Caco-2 (cell line): ENCODE measurements at regions not wholly inside any gene's neighbourhood (a gene's known extent, or its start where the extent isn't known, plus 50 kb on each side); places are given as distances from the start of the nearest gene placed in this dataset.

Source experiments
- BruUV-seq: library from RNA; stranded (reverse); fragments of 400-500 nt; replicated peaks from 2 replicates; lab custom pipeline; 2021; lab: Mats Ljungman, UMichigan
- CTCF ChIA-PET: fragments of 300-600 bp; sonication (Branson Sonifier 250); formaldehyde crosslinking; loops from one replicate; lab custom pipeline; 2022; ENCODE audit warnings: antibody characterized with exemption; lab: Charles Lee
- POLR2A ChIA-PET: fragments of 300-600 bp; sonication (Branson Sonifier 250); formaldehyde crosslinking; loops from one replicate; lab custom pipeline; 2022; ENCODE audit warnings: antibody characterized with exemption; lab: Charles Lee
- DNase-seq, 2 experiments: peaks; one replicate each; pipeline versions ENCODE4 v3.0.0 to v3.0.0-alpha.2; 2020 to 2022
- H3K27me3 ChIP-seq: replicated peaks from 2 replicates; pipeline ENCODE4 v1.6.0; 2011; ENCODE audit warnings: low read length; ENCODE audit not compliant: control insufficient read depth, insufficient read depth
- H3K36me3 ChIP-seq: 2 replicates; pipeline ENCODE4 v1.5.1; 2011; ENCODE audit warnings: low read length; ENCODE audit not compliant: control insufficient read depth, insufficient read depth
- H3K4me1 ChIP-seq: fragments of 250-450 bp; sonication (Bioruptor Pico); 2 replicates; pipeline ENCODE4 v1.5.1; 2020; ENCODE audit warnings: mild to moderate bottlenecking
- H3K4me3 ChIP-seq: 2 replicates; pipeline ENCODE4 v1.5.1; 2011; ENCODE audit warnings: low read depth, mild to moderate bottlenecking, control low read depth, low read length
- H3K9me3 ChIP-seq: fragments of 250-450 bp; sonication (Bioruptor Pico); 2 replicates; pipeline ENCODE4 v1.5.1; 2020; ENCODE audit warnings: mild to moderate bottlenecking, moderate library complexity
- H3K27ac Mint-ChIP-seq: one replicate; pipeline ENCODE4 v1.8.0; 2022; ENCODE audit warnings: mixed read lengths; ENCODE audit not compliant: unreplicated experiment
- H3K27me3 Mint-ChIP-seq: one replicate; pipeline ENCODE4 v1.8.0; 2022; ENCODE audit warnings: mixed read lengths; ENCODE audit not compliant: insufficient read depth, unreplicated experiment
- H3K36me3 Mint-ChIP-seq: one replicate; pipeline ENCODE4 v1.8.0; 2022; ENCODE audit warnings: mild to moderate bottlenecking, mixed read lengths; ENCODE audit not compliant: insufficient read depth, unreplicated experiment
- H3K4me1 Mint-ChIP-seq: one replicate; pipeline ENCODE4 v1.8.0; 2022; ENCODE audit warnings: low read depth, mixed read lengths; ENCODE audit not compliant: unreplicated experiment
- H3K4me3 Mint-ChIP-seq: one replicate; pipeline ENCODE4 v1.8.0; 2022; ENCODE audit warnings: mild to moderate bottlenecking, moderate library complexity, mixed read lengths; ENCODE audit not compliant: unreplicated experiment
- H3K9me3 Mint-ChIP-seq: one replicate; pipeline ENCODE4 v1.8.0; 2022; ENCODE audit warnings: mixed read lengths; ENCODE audit not compliant: unreplicated experiment
- intact Hi-C: fragments of 100-400 bp; cut with micrococcal nuclease; formaldehyde crosslinking; loops from one replicate; pipeline ENCODE4 v1.10.0; 2022; ENCODE audit not compliant: unreplicated experiment
- TF ChIP-seq, protein P1 (sequence below), 2 experiments: fragments of 200-600 bp in 1 of 2; IDR thresholded peaks; 1 replicate in 1 of 2; 2 replicates in 1 of 2; pipeline versions ENCODE4 v1.5.1 to v1.8.0; 2011 to 2022; ENCODE audit warnings: antibody characterized with exemption in 1 of 2, control low read depth in 1 of 2, inconsistent platforms in 1 of 2, low read depth in 1 of 2, low read length in 1 of 2, mild to moderate bottlenecking in 1 of 2, moderate library complexity in 1 of 2; ENCODE audit not compliant: insufficient read depth in 1 of 2, severe bottlenecking in 1 of 2, unreplicated experiment in 1 of 2

GRCh38 chr2:216570357-216570756, 62.9 kb upstream of the IGFBP2 start:
- Histone ChIP-seq H3K36me3 (no peaks in the 10 kb centered on the region), H3K4me1 (no peaks in the 10 kb centered on the region), H3K27me3 (no peaks in the 10 kb centered on the region), H3K4me3 (no peak overlapping the region), H3K9me3 (no peaks in the 10 kb centered on the region)
- no TSS peak for BruUV-seq
- Mint-ChIP-seq H3K4me3 (no peak overlapping the region), H3K27me3 (peaks cover 8% of the 10 kb centered on the region), H3K9me3 (peaks cover 8% of the 10 kb centered on the region), H3K27ac (no peak overlapping the region), H3K4me1 (no peaks in the 10 kb centered on the region), H3K36me3 (no peaks in the 10 kb centered on the region)
- no peak for DNase-seq
- TF ChIP-seq, protein P1, sequence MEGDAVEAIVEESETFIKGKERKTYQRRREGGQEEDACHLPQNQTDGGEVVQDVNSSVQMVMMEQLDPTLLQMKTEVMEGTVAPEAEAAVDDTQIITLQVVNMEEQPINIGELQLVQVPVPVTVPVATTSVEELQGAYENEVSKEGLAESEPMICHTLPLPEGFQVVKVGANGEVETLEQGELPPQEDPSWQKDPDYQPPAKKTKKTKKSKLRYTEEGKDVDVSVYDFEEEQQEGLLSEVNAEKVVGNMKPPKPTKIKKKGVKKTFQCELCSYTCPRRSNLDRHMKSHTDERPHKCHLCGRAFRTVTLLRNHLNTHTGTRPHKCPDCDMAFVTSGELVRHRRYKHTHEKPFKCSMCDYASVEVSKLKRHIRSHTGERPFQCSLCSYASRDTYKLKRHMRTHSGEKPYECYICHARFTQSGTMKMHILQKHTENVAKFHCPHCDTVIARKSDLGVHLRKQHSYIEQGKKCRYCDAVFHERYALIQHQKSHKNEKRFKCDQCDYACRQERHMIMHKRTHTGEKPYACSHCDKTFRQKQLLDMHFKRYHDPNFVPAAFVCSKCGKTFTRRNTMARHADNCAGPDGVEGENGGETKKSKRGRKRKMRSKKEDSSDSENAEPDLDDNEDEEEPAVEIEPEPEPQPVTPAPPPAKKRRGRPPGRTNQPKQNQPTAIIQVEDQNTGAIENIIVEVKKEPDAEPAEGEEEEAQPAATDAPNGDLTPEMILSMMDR (IDR thresholded peaks at IDR 0.05; ENCODE audit: insufficient read depth in 1 of 2, low read depth in 1 of 2, low read length in 1 of 2, severe bottlenecking in 1 of 2, unreplicated experiment in 1 of 2) = no peak
- POLR2A ChIA-PET = no interaction called here
- CTCF ChIA-PET = no interaction called here
- intact Hi-C loops = no loop called here

GRCh38 chr2:216571178-216571908, 61.9 kb upstream of the IGFBP2 start:
- ChIA-PET POLR2A (no interaction called here), CTCF (no interaction called here)
- H3K36me3 Mint-ChIP-seq = no peaks in the 10 kb centered on the region
- Histone ChIP-seq H3K4me1 (no peaks in the 10 kb centered on the region), H3K27me3 (no peaks in the 10 kb centered on the region), H3K36me3 (no peaks in the 10 kb centered on the region), H3K4me3 (no peak overlapping the region), H3K9me3 (no peaks in the 10 kb centered on the region)
- TF ChIP-seq, protein P1 (IDR thresholded peaks at IDR 0.05; ENCODE audit: insufficient read depth in 1 of 2, low read depth in 1 of 2, low read length in 1 of 2, severe bottlenecking in 1 of 2, unreplicated experiment in 1 of 2) = no peak
- H3K27me3 Mint-ChIP-seq = peaks cover 8% of the 10 kb centered on the region
- H3K4me3 Mint-ChIP-seq = no peak overlapping the region
- H3K27ac Mint-ChIP-seq = no peak overlapping the region
- intact Hi-C loops = no loop called here
- no peaks in the 10 kb centered on the region for H3K4me1 Mint-ChIP-seq
- no peak for DNase-seq
- peaks cover 8% of the 10 kb centered on the region for H3K9me3 Mint-ChIP-seq
- BruUV-seq = no TSS peak

GRCh38 chr2:216571909-216572513, 61.2 kb upstream of the IGFBP2 start:
- Histone ChIP-seq H3K9me3 (no peaks in the 10 kb centered on the region), H3K4me3 (no peak overlapping the region), H3K27me3 (no peaks in the 10 kb centered on the region), H3K4me1 (no peaks in the 10 kb centered on the region), H3K36me3 (no peaks in the 10 kb centered on the region)
- TF ChIP-seq, protein P1 (IDR thresholded peaks at IDR 0.05; ENCODE audit: insufficient read depth in 1 of 2, low read depth in 1 of 2, low read length in 1 of 2, severe bottlenecking in 1 of 2, unreplicated experiment in 1 of 2) = no peak
- POLR2A ChIA-PET = no interaction called here
- Mint-ChIP-seq H3K4me3 (no peak overlapping the region), H3K9me3 (peaks cover 8% of the 10 kb centered on the region), H3K4me1 (no peaks in the 10 kb centered on the region), H3K36me3 (no peaks in the 10 kb centered on the region), H3K27ac (no peak overlapping the region), H3K27me3 (peaks cover 10% of the 10 kb centered on the region)
- DNase-seq = no peak
- no TSS peak for BruUV-seq
- intact Hi-C loops = no loop called here
- CTCF ChIA-PET = no interaction called here
